Stomach (tissue), 4 donors: ENCODE measurements at regions not wholly inside any gene's neighbourhood (a gene's known extent, or its start where the extent isn't known, plus 50 kb on each side); places are given as distances from the start of the nearest gene placed in this dataset.

Experiments used
- EP300 ChIP-seq: sonication (generic); formaldehyde crosslinking; IDR thresholded peaks from one replicate; pipeline ENCODE4 v1.6.1; 2017; ENCODE audit warnings: antibody characterized with exemption
- POLR2A ChIP-seq, 4 donors: fragments of 450-650 bp; IDR thresholded peaks; one replicate each; pipeline ENCODE4 v1.6.1; 2016; ENCODE audit warnings: antibody characterized with exemption in 4 of 4, control low read depth in 2 of 4, mild to moderate bottlenecking in 1 of 4, moderate library complexity in 1 of 4
- TF ChIP-seq, protein P1 (sequence below), 7 experiments: fragments of 450-650 bp in 4 of 7; fragments of 200-600 bp in 3 of 7; sonication (generic) in 3 of 7; IDR thresholded peaks; one replicate each; pipeline ENCODE4 v1.5.1; 2016 to 2019; ENCODE audit warnings: antibody characterized with exemption in 7 of 7, control low read depth in 2 of 7, mild to moderate bottlenecking in 1 of 7

DNA sequence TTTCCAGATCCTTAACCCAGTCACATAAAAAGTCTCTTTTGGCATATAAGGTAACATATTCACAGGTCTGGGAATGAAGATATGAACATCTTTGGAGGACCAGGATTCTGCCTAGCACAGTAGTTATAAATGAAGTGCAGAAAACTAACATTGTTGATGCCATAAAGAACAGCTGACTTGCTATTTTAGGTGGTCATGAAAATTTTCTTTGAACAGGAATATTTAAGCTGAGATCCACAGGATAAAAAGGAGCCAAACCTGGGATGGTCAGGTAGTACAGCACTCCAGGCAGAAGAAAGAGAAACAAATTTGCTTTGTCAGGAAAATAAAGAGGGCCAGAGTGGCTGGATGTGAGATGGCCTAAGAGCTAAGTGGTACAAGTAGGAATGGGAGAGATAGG, 80.0 kb downstream of the CENPW start:
- TF ChIP-seq, protein P1, sequence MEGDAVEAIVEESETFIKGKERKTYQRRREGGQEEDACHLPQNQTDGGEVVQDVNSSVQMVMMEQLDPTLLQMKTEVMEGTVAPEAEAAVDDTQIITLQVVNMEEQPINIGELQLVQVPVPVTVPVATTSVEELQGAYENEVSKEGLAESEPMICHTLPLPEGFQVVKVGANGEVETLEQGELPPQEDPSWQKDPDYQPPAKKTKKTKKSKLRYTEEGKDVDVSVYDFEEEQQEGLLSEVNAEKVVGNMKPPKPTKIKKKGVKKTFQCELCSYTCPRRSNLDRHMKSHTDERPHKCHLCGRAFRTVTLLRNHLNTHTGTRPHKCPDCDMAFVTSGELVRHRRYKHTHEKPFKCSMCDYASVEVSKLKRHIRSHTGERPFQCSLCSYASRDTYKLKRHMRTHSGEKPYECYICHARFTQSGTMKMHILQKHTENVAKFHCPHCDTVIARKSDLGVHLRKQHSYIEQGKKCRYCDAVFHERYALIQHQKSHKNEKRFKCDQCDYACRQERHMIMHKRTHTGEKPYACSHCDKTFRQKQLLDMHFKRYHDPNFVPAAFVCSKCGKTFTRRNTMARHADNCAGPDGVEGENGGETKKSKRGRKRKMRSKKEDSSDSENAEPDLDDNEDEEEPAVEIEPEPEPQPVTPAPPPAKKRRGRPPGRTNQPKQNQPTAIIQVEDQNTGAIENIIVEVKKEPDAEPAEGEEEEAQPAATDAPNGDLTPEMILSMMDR (IDR thresholded peaks at IDR 0.05), result no peak
- TF ChIP-seq POLR2A (IDR thresholded peaks at IDR 0.05) (no peak), EP300 (no peak)
